Trophoblast cell (in vitro differentiated cells and primary cell): ENCODE measurements at regions not wholly inside any gene's neighbourhood (a gene's known extent, or its start where the extent isn't known, plus 50 kb on each side); places are given as distances from the start of the nearest gene placed in this dataset.

Experiments used
- DNase-seq, 2 donors: peaks; one replicate each; pipeline ENCODE4 v3.0.0-alpha.2; 2016
- H2AFZ ChIP-seq: 2 replicates; pipeline ENCODE4 v1.6.1; 2013; ENCODE audit warnings: low read length, moderate library complexity, mild to moderate bottlenecking; ENCODE audit not compliant: insufficient read depth, poor library complexity
- H2AK5ac ChIP-seq: 2 replicates; pipeline ENCODE4 v1.6.1; 2013; ENCODE audit warnings: mild to moderate bottlenecking, low read length
- H2BK120ac ChIP-seq: 2 replicates; pipeline ENCODE4 v1.6.1; 2013; ENCODE audit warnings: low read length, mild to moderate bottlenecking, moderate library complexity; ENCODE audit not compliant: insufficient read depth, poor library complexity
- H2BK12ac ChIP-seq: 2 replicates; pipeline ENCODE4 v1.6.1; 2013; ENCODE audit warnings: mild to moderate bottlenecking, low read length, moderate library complexity
- H2BK5ac ChIP-seq: 2 replicates; pipeline ENCODE4 v1.6.1; 2013; ENCODE audit warnings: low read length, low read depth, moderate library complexity, mild to moderate bottlenecking; ENCODE audit not compliant: poor library complexity
- H3K14ac ChIP-seq: 2 replicates; pipeline ENCODE4 v1.6.1; 2013; ENCODE audit warnings: mild to moderate bottlenecking, low read length
- H3K18ac ChIP-seq: 2 replicates; pipeline ENCODE4 v1.6.1; 2013; ENCODE audit warnings: mild to moderate bottlenecking, low read length
- H3K23ac ChIP-seq: 2 replicates; pipeline ENCODE4 v1.6.1; 2013; ENCODE audit warnings: low read length
- H3K27ac ChIP-seq: 2 replicates; pipeline ENCODE4 v1.5.1; 2013; ENCODE audit warnings: low read depth, mild to moderate bottlenecking, inconsistent platforms, low read length, moderate library complexity
- H3K27me3 ChIP-seq: 2 replicates; pipeline ENCODE4 v1.6.1; 2013; ENCODE audit warnings: inconsistent platforms, mild to moderate bottlenecking, low read length, moderate library complexity; ENCODE audit not compliant: insufficient read depth
- H3K36me3 ChIP-seq, 2 experiments: 1 replicate in 1 of 2; 2 replicates in 1 of 2; pipeline ENCODE4 v1.6.1; 2013; ENCODE audit warnings: low read length in 2 of 2, mild to moderate bottlenecking in 2 of 2, moderate library complexity in 1 of 2; ENCODE audit not compliant: insufficient read depth in 2 of 2, control insufficient read depth in 1 of 2
- H3K4ac ChIP-seq: 2 replicates; pipeline ENCODE4 v1.6.1; 2013; ENCODE audit warnings: low read depth, mild to moderate bottlenecking, low read length, moderate library complexity
- H3K4me1 ChIP-seq, 2 experiments: 1 replicate in 1 of 2; 2 replicates in 1 of 2; pipeline ENCODE4 v1.6.1; 2013; ENCODE audit warnings: low read length in 2 of 2, mild to moderate bottlenecking in 2 of 2, moderate library complexity in 1 of 2; ENCODE audit not compliant: insufficient read depth in 2 of 2, control insufficient read depth in 1 of 2
- H3K4me2 ChIP-seq: 2 replicates; pipeline ENCODE4 v1.6.1; 2013; ENCODE audit warnings: inconsistent platforms, mild to moderate bottlenecking, low read length, moderate library complexity
- H3K4me3 ChIP-seq: 2 replicates; pipeline ENCODE4 v1.5.1; 2013; ENCODE audit warnings: mild to moderate bottlenecking, low read depth, low read length, inconsistent platforms
- H3K79me1 ChIP-seq: one replicate; pipeline ENCODE4 v1.6.1; 2013; ENCODE audit warnings: low read length
- H3K79me2 ChIP-seq: 2 replicates; pipeline ENCODE4 v1.6.1; 2013; ENCODE audit warnings: low read length, mild to moderate bottlenecking; ENCODE audit not compliant: control insufficient read depth, insufficient read depth, poor library complexity
- H3K9ac ChIP-seq: 2 replicates; pipeline ENCODE4 v1.6.1; 2013; ENCODE audit warnings: mild to moderate bottlenecking, low read length
- H3K9me3 ChIP-seq: 2 replicates; pipeline ENCODE4 v1.6.1; 2013; ENCODE audit warnings: low read depth, mild to moderate bottlenecking, control low read depth, inconsistent platforms, low read length; ENCODE audit not compliant: insufficient read depth
- H4K12ac ChIP-seq: 2 replicates; pipeline ENCODE4 v1.6.1; 2013; ENCODE audit warnings: low read depth, mild to moderate bottlenecking, low read length, moderate library complexity
- H4K8ac ChIP-seq: 2 replicates; pipeline ENCODE4 v1.6.1; 2013; ENCODE audit warnings: low read depth, mild to moderate bottlenecking, low read length, moderate library complexity
- H4K91ac ChIP-seq: one replicate; pipeline ENCODE4 v1.6.1; 2013; ENCODE audit warnings: low read depth, mild to moderate bottlenecking, low read length, moderate library complexity
- WGBS: extraction: QIAGEN DNeasy Blood & Tissue Kit; methylation state at CpG from one replicate; pipeline ENCODE4 v1.1.7; 2013; ENCODE audit warnings: missing lambda C conversion rate; ENCODE audit not compliant: insufficient read length, insufficient coverage; ENCODE audit errors: extremely low coverage; 5-methylcytosine and 5-hydroxymethylcytosine counted together

DNA sequence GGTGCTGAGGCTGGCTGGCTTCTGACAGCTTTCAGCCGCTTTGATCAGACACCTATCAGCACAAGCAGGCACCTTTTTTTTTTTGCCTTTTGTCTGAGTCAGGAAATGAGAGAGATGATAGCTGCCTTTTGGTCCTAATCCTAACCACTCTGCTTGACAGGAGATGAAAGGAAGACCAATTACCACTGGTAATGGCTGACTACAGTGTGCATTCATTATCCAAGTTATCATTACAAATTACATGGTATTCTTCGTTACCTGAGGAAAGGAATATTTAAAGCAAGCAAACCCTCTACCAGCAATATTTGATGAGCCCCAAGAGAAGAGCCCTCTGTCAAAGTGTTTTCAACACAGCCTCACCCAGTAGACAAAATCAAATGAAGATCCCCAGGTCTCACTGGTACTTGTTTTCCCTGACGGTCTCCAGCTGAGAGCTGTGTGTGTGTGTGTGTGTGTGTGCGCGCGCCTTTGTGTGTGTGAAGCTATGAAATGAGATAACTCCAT lies 925.7 kb downstream of the DCDC2C start:
- Histone ChIP-seq H3K9ac (no peak overlapping the region), H3K4me1 (no peaks in the 10 kb centered on the region), H3K14ac (no peak overlapping the region), H3K9me3 (no peaks in the 10 kb centered on the region), H3K36me3 (no peaks in the 10 kb centered on the region), H3K79me1 (no peaks in the 10 kb centered on the region), H4K12ac (no peak overlapping the region), H4K91ac (no peak overlapping the region), H3K4ac (no peak overlapping the region), H2AFZ (no peak overlapping the region), H3K4me3 (no peak overlapping the region), H4K8ac (no peak overlapping the region), H3K4me2 (no peak overlapping the region), H2BK12ac (no peak overlapping the region), H3K27me3 (no peaks in the 10 kb centered on the region), H3K27ac (no peak overlapping the region), H2AK5ac (no peak overlapping the region), H3K18ac (no peak overlapping the region), H3K79me2 (no peaks in the 10 kb centered on the region), H2BK120ac (no peak overlapping the region), H3K23ac (no peak overlapping the region), H2BK5ac (no peak overlapping the region)
- WGBS = no CpG with 5 or more reads among the region's 6 CpGs
- no peak for DNase-seq

DNA sequence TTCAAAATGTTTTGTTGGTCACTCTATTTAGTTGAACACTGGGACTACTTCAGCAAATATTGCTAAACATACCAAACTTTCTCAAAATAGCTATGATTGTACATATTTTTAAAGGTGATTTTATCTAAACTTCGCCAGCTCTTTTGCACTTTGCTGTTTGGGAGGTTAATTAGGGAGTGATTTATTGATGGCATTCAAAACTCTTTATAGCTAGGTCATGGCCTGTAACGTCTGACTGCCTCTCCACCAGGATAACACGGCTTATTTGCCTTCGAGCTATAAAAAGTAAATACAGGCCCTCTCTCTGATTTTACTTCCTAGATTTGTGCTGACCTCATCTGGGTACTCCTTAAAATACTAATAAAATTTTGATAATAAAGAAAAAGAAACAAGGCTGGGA lies 931.9 kb downstream of the DCDC2C start:
- Histone ChIP-seq H2AK5ac (no peak overlapping the region), H3K23ac (no peak overlapping the region), H4K91ac (no peak overlapping the region), H4K8ac (no peak overlapping the region), H2BK120ac (no peak overlapping the region), H3K4me2 (no peak overlapping the region), H2BK5ac (no peak overlapping the region), H3K4me1 (no peaks in the 10 kb centered on the region), H2AFZ (no peak overlapping the region), H3K79me2 (no peaks in the 10 kb centered on the region), H3K27me3 (no peaks in the 10 kb centered on the region), H3K79me1 (no peaks in the 10 kb centered on the region), H3K4me3 (no peak overlapping the region), H3K14ac (no peak overlapping the region), H4K12ac (no peak overlapping the region), H3K9ac (no peak overlapping the region), H3K4ac (no peak overlapping the region), H3K27ac (no peak overlapping the region), H3K18ac (no peak overlapping the region), H3K36me3 (no peaks in the 10 kb centered on the region), H2BK12ac (no peak overlapping the region), H3K9me3 (no peaks in the 10 kb centered on the region)
- DNase-seq = no peak
- no CpG with 5 or more reads among the region's 4 CpGs for WGBS

DNA sequence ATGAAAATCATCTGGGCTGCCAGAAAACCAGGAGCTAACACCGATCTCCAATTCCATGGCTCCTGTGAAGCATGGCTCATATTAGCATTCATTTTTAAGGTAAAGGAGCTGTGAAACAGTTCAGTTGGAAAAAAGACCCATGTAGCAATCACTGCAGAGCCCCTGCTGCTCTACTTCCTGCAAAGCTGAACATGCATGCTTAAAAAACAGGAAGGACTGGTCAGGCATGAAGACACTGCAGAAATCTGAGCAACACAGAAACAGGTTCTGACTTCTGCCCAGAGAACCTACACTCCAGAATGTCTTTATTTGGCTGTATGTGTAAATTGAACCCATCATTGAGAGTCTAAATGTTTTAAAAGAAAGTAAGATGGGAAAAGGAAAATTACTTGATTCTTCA lies 950.6 kb downstream of the DCDC2C start:
- H3K4me1 ChIP-seq = no peaks in the 10 kb centered on the region
- no peak overlapping the region for H3K9ac ChIP-seq
- H4K12ac ChIP-seq = no peak overlapping the region
- H3K36me3 ChIP-seq = no peaks in the 10 kb centered on the region
- H2AFZ ChIP-seq = no peak overlapping the region
- no peak overlapping the region for H2BK12ac ChIP-seq
- H3K4me3 ChIP-seq = no peak overlapping the region
- H3K4ac ChIP-seq = no peak overlapping the region
- no peak overlapping the region for H3K23ac ChIP-seq
- H3K79me1 ChIP-seq = no peaks in the 10 kb centered on the region
- no peak overlapping the region for H3K4me2 ChIP-seq
- DNase-seq = no peak
- H3K79me2 ChIP-seq = no peaks in the 10 kb centered on the region
- H3K14ac ChIP-seq = no peak overlapping the region
- H3K27me3 ChIP-seq = no peaks in the 10 kb centered on the region
- no peaks in the 10 kb centered on the region for H3K9me3 ChIP-seq
- peak overlapping the region; percentile 2 for H4K8ac ChIP-seq
- H3K27ac ChIP-seq = no peak overlapping the region
- WGBS = no CpG with 5 or more reads among the region's 1 CpG
- no peak overlapping the region for H3K18ac ChIP-seq
- H2BK120ac ChIP-seq = no peak overlapping the region
- no peak overlapping the region for H2AK5ac ChIP-seq
- no peak overlapping the region for H4K91ac ChIP-seq
- no peak overlapping the region for H2BK5ac ChIP-seq

DNA sequence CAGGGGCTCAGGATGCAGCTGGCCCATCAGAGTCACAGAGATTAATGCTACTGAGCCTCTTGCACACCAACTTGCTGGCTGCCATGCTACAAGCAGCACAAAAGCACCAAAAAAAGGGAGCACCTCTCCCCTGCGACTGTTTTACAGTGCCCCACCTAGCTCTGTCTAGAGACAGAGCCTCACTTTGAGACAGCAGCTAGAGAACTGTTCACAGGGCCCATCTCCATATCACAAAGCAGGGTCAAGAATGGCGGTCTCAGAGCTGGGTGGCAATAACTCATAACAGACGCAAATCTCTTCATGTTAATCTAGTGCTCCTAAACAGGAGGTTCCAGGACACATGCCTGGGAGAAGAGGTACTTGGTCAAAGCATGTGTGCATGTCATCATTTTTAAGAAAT lies 953.0 kb downstream of the DCDC2C start:
- no peak overlapping the region for H2BK120ac ChIP-seq
- no peak overlapping the region for H2BK12ac ChIP-seq
- H3K18ac ChIP-seq = no peak overlapping the region
- no peak for DNase-seq
- H3K4ac ChIP-seq = no peak overlapping the region
- no peaks in the 10 kb centered on the region for H3K9me3 ChIP-seq
- no peaks in the 10 kb centered on the region for H3K4me1 ChIP-seq
- no peak overlapping the region for H2AK5ac ChIP-seq
- H3K4me2 ChIP-seq = no peak overlapping the region
- no peak overlapping the region for H3K14ac ChIP-seq
- H2BK5ac ChIP-seq = no peak overlapping the region
- H3K36me3 ChIP-seq = no peaks in the 10 kb centered on the region
- H3K23ac ChIP-seq = no peak overlapping the region
- no peaks in the 10 kb centered on the region for H3K27me3 ChIP-seq
- H4K12ac ChIP-seq = no peak overlapping the region
- H3K27ac ChIP-seq = no peak overlapping the region
- no peaks in the 10 kb centered on the region for H3K79me1 ChIP-seq
- no peak overlapping the region for H4K8ac ChIP-seq
- no peaks in the 10 kb centered on the region for H3K79me2 ChIP-seq
- no peak overlapping the region for H4K91ac ChIP-seq
- H3K4me3 ChIP-seq = peak overlapping the region; percentile 20
- WGBS = no CpG with 5 or more reads among the region's 3 CpGs
- H3K9ac ChIP-seq = peak overlapping the region; percentile 26
- no peak overlapping the region for H2AFZ ChIP-seq
